ENCODE measurements at regions not wholly inside any gene's neighbourhood (a gene's known extent, or its start where the extent isn't known, plus 50 kb on each side); places are given as distances from the start of the nearest gene placed in this dataset.

DNA sequence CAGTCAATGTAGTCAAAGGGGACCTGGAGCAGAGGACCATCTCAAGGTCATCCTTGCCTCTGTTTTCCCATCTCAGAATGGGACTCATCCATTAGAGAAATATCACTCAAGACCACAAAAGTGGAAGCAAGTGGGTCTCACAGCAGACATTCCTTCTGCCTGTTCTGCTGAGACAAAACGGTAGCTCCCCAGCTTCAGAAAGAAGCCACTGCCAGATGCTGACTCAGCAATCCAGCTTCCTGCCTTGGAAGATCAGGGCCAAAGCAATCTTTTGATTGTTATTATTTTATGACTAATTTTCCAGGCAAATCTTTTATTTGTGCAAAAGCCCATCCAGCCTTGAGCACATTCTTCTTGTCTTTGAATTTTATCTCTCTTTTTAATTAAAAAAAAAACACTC is 86.8 kb downstream of the CCT6B start:
- Histone ChIP-seq H3K4me3 (ENCODE audit: low read length) (no peak overlapping the region), H3K9ac (ENCODE audit: low read length) (no peak overlapping the region), H3K4me1 (ENCODE audit: control insufficient read depth, insufficient read depth, low read length) (no peaks in the 10 kb centered on the region), H3K27me3 (ENCODE audit: control insufficient read depth, insufficient read depth, low read length) (no peaks in the 10 kb centered on the region), H3K36me3 (ENCODE audit: control insufficient read depth, insufficient read depth, low read length) (no peaks in the 10 kb centered on the region), H3K9me3 (ENCODE audit: control insufficient read depth, low read length) (no peaks in the 10 kb centered on the region)

DNA sequence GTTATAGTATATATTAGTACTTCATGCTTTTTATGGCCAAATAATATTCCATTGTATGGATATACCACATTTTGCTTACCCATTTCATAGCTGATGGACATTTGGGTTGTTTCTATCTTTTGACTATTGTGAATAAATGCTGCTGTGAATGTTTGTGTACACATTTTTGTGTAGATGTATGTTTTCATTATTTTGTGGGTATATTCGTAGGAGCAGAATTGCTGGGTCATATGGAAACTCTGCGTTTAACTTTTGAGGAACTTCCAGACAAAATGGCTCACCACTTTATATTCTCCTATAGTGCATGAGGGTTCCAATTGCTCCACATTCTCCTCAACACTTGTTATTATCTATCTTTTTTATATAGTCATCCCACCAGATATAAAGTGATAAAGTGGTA is 88.6 kb downstream of the CCT6B start:
- Histone ChIP-seq H3K27me3 (ENCODE audit: control insufficient read depth, insufficient read depth, low read length) (no peaks in the 10 kb centered on the region), H3K36me3 (ENCODE audit: control insufficient read depth, insufficient read depth, low read length) (no peaks in the 10 kb centered on the region), H3K9me3 (ENCODE audit: control insufficient read depth, low read length) (no peaks in the 10 kb centered on the region), H3K4me3 (ENCODE audit: low read length) (no peak overlapping the region), H3K9ac (ENCODE audit: low read length) (no peak overlapping the region), H3K4me1 (ENCODE audit: control insufficient read depth, insufficient read depth, low read length) (no peaks in the 10 kb centered on the region)

DNA sequence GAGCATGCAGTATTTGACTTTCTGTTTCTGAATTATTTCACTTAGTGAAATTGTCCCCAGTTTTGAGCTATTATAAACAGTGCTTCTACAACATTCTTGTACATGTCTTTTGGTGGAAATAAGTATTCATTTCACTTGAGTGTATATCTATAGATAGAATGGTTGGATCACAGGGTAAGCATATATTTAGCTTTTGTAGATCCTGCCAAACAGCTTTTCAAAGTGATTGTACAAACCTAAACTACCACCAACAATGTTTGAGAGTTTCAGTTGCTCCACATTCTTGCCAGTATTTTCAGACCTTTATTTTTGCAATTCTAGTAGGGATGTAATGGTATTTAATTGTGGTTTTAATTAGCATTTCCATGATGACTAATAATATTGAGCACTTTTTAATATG is 91.6 kb downstream of the CCT6B start:
- H3K9me3 ChIP-seq (ENCODE audit: control insufficient read depth, low read length): no peaks in the 10 kb centered on the region
- H3K9ac ChIP-seq (ENCODE audit: low read length): no peak overlapping the region
- no peaks in the 10 kb centered on the region for H3K4me1 ChIP-seq (ENCODE audit: control insufficient read depth, insufficient read depth, low read length)
- no peaks in the 10 kb centered on the region for H3K27me3 ChIP-seq (ENCODE audit: control insufficient read depth, insufficient read depth, low read length)
- H3K4me3 ChIP-seq (ENCODE audit: low read length): no peak overlapping the region
- no peaks in the 10 kb centered on the region for H3K36me3 ChIP-seq (ENCODE audit: control insufficient read depth, insufficient read depth, low read length)

DNA sequence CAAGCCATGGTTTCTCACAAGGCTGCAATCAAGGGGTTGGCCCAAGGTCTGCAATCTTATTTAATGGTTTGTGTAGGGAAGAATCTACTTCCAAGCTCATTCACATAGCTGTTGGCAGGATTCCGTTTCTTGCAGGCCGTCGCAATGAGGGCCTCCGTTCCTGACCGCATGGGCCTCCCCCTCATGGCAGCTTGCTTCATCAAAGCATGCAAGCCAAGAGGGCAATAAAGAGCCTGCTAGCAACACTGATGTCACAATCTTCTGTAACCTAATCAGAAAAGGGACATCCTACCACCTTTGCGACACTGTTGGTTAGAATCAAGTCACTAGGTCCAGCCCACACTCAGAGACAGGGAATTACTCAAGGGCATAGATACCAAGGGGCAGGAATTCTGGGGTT is 95.5 kb downstream of the CCT6B start:
- no peak overlapping the region for H3K4me3 ChIP-seq (ENCODE audit: low read length)
- H3K4me1 ChIP-seq (ENCODE audit: control insufficient read depth, insufficient read depth, low read length): no peaks in the 10 kb centered on the region
- H3K27me3 ChIP-seq (ENCODE audit: control insufficient read depth, insufficient read depth, low read length): peaks cover 4% of the 10 kb centered on the region
- H3K9ac ChIP-seq (ENCODE audit: low read length): no peak overlapping the region
- no peaks in the 10 kb centered on the region for H3K9me3 ChIP-seq (ENCODE audit: control insufficient read depth, low read length)
- H3K36me3 ChIP-seq (ENCODE audit: control insufficient read depth, insufficient read depth, low read length): no peaks in the 10 kb centered on the region

DNA sequence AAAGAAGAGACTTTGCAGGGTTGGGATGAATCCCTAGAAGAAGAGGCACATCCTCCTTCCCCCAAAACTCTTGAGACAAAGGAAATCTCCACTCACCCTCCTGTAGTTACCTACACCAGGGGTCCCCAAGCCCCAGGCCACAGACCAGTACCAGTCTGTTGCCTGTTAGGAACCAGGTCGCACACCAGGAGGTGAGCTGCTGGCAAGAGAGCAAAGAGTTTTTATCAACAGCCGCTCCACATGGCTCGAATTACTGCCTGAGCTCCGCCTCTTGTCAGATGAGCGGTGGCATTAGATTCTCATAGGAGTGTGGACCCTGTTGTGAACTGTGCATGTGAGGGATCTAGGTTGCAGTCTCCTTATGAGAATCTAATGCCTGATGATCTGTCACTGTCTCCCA is 98.9 kb downstream of the CCT6B start:
- no peaks in the 10 kb centered on the region for H3K4me1 ChIP-seq (ENCODE audit: control insufficient read depth, insufficient read depth, low read length)
- no peak overlapping the region for H3K9ac ChIP-seq (ENCODE audit: low read length)
- no peaks in the 10 kb centered on the region for H3K36me3 ChIP-seq (ENCODE audit: control insufficient read depth, insufficient read depth, low read length)
- no peak overlapping the region for H3K4me3 ChIP-seq (ENCODE audit: low read length)
- no peaks in the 10 kb centered on the region for H3K9me3 ChIP-seq (ENCODE audit: control insufficient read depth, low read length)
- H3K27me3 ChIP-seq (ENCODE audit: control insufficient read depth, insufficient read depth, low read length): peaks cover 4% of the 10 kb centered on the region

DNA sequence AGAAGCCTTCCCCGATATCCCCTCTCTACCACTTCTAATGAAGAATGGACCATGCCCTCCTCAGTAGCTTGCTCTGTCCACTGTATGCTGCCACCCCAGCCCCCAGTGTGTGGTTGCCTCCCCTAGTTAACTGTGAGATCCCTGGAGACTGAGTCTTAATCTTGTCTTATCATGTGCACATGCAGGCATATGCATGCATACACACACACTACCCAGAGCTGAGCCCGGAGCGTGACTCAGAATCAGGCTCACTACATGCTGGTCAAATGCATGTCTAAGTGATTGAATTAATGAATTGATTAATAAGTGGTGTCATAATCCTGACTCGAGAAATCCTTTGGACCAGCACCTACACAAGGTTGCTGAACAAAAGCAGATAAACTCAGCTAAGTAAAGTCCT is 99.4 kb downstream of the CCT6B start:
- Histone ChIP-seq H3K4me1 (ENCODE audit: control insufficient read depth, insufficient read depth, low read length) (no peaks in the 10 kb centered on the region), H3K9me3 (ENCODE audit: control insufficient read depth, low read length) (no peaks in the 10 kb centered on the region), H3K9ac (ENCODE audit: low read length) (no peak overlapping the region), H3K4me3 (ENCODE audit: low read length) (no peak overlapping the region), H3K36me3 (ENCODE audit: control insufficient read depth, insufficient read depth, low read length) (no peaks in the 10 kb centered on the region), H3K27me3 (ENCODE audit: control insufficient read depth, insufficient read depth, low read length) (peaks cover 4% of the 10 kb centered on the region)

DNA sequence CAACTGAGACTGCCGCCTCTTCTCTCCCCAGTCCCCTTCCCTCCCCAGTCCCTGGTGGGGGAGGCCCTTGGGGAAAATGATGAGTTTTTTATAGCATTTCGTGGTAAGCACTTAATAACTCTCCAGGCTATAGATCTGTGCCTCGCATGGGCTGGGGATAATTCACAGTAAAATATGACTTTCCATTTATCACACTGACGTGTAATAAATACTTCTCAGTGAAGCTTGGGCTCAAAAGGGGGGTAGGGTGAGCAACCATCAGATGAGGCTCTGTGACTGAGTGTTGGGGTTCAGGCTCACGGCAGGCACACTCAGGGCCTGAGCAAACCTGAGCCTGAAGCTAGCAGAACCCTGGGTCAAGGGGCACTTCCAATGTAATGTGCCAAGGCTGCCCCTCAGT is 101.6 kb downstream of the CCT6B start:
- Histone ChIP-seq H3K9me3 (ENCODE audit: control insufficient read depth, low read length) (no peaks in the 10 kb centered on the region), H3K9ac (ENCODE audit: low read length) (no peak overlapping the region), H3K4me1 (ENCODE audit: control insufficient read depth, insufficient read depth, low read length) (no peaks in the 10 kb centered on the region), H3K27me3 (ENCODE audit: control insufficient read depth, insufficient read depth, low read length) (peaks cover 4% of the 10 kb centered on the region), H3K36me3 (ENCODE audit: control insufficient read depth, insufficient read depth, low read length) (no peaks in the 10 kb centered on the region), H3K4me3 (ENCODE audit: low read length) (no peak overlapping the region)

DNA sequence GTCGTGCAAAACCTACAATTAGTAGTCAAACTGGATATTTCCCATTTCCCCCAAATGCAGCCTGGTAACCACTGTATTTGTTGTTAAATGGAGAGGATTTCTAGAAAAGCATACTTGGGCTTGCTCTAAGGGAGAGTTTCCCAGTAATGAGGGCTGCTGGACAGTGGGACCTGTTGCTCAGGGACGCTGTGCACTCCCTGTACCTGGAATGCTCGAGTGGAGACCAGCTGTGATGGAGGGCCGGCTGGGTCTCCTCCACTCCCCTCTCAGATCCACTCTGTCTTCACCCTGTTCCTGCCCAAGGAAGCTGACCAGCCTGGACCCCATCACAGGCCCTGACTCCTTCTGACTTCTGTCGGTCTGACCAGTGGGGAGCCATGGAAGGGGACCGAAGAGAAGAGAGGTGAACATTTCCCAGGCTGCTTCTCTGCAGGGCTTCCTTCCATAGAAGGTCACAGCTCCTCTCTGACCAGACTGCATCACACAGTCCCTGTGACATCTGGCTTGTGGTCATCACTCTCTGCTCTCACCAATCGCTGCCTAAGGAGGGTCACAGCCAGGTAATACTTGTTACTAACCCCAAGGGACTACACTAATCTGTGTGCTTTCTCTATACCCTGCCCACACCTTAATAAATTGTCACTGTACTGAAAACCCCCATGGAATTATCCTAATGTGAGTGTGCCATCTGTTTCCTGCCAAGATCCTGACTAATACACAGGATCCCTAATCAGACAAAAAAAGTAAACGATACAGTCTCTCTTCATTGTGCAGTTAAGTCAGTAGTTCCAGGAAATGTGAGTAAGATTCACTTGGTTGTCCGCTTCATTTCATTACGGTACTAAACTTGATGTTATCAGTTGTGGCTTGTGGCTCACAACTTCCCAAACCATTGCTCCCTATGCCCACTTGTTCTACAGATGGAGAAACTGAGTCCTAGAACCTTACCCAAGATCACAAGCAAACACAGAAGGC is 102.4 kb downstream of the CCT6B start:
- Histone ChIP-seq H3K36me3 (ENCODE audit: control insufficient read depth, insufficient read depth, low read length) (no peaks in the 10 kb centered on the region), H3K9ac (ENCODE audit: low read length) (no peak overlapping the region), H3K4me3 (ENCODE audit: low read length) (no peak overlapping the region), H3K9me3 (ENCODE audit: control insufficient read depth, low read length) (no peaks in the 10 kb centered on the region), H3K4me1 (ENCODE audit: control insufficient read depth, insufficient read depth, low read length) (no peaks in the 10 kb centered on the region), H3K27me3 (ENCODE audit: control insufficient read depth, insufficient read depth, low read length) (peaks cover 4% of the 10 kb centered on the region)

DNA sequence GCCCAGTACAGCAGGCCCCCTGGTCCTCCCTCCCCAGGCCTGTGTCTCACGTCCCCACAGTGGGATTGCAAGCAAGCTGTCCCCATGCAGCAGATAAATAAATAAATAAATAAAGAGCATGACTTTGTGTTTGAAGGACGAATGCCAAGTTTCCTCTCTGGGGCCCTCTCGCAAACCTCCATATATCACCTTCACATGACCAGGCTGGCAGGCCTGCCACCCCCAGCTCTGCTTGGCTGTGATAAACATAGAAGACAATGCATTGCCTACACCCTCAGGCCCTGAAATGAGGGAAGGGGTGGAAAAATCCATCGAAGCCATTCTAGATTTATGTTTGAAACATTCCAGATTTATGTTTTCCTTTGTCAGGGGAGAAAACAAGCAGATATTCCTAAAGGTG is 107.3 kb downstream of the CCT6B start:
- Histone ChIP-seq H3K9ac (ENCODE audit: low read length) (no peak overlapping the region), H3K4me3 (ENCODE audit: low read length) (no peak overlapping the region), H3K4me1 (ENCODE audit: control insufficient read depth, insufficient read depth, low read length) (no peaks in the 10 kb centered on the region), H3K27me3 (ENCODE audit: control insufficient read depth, insufficient read depth, low read length) (no peaks in the 10 kb centered on the region), H3K9me3 (ENCODE audit: control insufficient read depth, low read length) (no peaks in the 10 kb centered on the region), H3K36me3 (ENCODE audit: control insufficient read depth, insufficient read depth, low read length) (no peaks in the 10 kb centered on the region)

DNA sequence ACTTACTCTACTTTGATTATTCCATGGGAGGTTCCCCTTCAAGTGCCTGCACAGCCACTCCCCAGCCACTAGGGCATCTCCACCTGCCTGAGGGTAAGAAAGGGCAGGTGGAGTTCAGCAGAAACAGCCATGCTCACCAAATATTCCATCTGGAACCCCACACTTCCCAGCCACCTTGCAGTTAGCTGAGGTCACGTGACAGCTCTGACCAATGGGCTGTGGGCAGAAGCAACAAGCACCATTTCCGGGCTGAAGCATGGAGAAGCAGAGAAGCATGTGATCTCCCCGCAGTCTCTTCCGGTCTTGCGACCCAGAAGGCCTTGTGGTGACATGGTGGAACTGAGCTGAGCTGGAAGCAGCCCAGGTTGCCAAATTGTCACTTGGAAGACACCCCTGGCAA is 108.6 kb downstream of the CCT6B start:
- Histone ChIP-seq H3K36me3 (ENCODE audit: control insufficient read depth, insufficient read depth, low read length) (no peaks in the 10 kb centered on the region), H3K9ac (ENCODE audit: low read length) (no peak overlapping the region), H3K27me3 (ENCODE audit: control insufficient read depth, insufficient read depth, low read length) (no peaks in the 10 kb centered on the region), H3K9me3 (ENCODE audit: control insufficient read depth, low read length) (no peaks in the 10 kb centered on the region), H3K4me1 (ENCODE audit: control insufficient read depth, insufficient read depth, low read length) (no peaks in the 10 kb centered on the region), H3K4me3 (ENCODE audit: low read length) (no peak overlapping the region)

DNA sequence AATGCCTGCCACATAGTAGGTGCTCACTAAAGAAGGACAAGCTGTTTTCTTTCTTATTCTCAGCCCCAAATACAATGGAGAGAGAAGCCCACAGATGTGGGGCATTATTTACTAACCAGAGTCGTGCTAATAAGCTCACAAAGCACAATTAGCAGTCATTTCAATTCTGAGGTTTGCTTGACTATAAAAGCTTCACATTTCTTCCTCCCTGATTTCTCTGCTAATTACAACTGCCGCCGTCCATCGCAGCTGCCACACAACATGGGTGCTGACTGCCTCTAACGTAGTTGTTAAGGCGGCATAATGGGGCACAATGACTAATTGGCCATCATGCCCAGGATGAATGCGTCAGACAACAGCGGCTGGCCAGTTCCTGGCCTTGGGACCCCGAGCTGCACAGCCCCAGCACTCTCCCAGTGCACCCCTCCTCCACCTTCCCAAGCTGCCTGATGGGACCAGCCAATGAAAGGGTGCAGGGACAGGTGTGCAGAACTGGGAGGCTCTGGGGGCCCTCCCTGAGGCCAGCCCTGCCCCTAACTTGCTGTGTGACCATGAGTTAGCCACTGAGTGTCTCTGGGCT is 109.2 kb downstream of the CCT6B start:
- H3K36me3 ChIP-seq (ENCODE audit: control insufficient read depth, insufficient read depth, low read length): no peaks in the 10 kb centered on the region
- no peak overlapping the region for H3K9ac ChIP-seq (ENCODE audit: low read length)
- H3K27me3 ChIP-seq (ENCODE audit: control insufficient read depth, insufficient read depth, low read length): no peaks in the 10 kb centered on the region
- H3K9me3 ChIP-seq (ENCODE audit: control insufficient read depth, low read length): no peaks in the 10 kb centered on the region
- H3K4me3 ChIP-seq (ENCODE audit: low read length): no peak overlapping the region
- no peaks in the 10 kb centered on the region for H3K4me1 ChIP-seq (ENCODE audit: control insufficient read depth, insufficient read depth, low read length)

DNA sequence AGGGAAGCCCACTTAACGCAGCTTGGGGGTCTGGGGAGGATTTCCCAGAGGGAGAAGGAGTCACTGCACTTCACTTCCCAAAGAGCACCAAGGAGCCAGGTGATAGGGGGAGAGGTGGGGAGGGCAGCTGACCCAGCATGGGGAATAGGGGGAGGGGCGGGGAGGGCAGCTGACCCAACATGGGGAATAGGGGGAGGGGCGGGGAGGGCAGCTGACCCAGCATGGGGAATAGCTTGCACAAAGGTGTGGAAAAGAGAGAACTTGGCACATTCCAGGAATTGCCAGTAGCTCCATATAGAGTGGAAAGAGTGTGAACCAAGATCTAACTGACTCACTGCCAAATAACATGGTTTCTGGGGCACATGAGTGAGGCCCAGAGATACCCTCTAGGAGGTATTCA is 110.3 kb downstream of the CCT6B start:
- Histone ChIP-seq H3K9ac (ENCODE audit: low read length) (no peak overlapping the region), H3K27me3 (ENCODE audit: control insufficient read depth, insufficient read depth, low read length) (no peaks in the 10 kb centered on the region), H3K4me1 (ENCODE audit: control insufficient read depth, insufficient read depth, low read length) (no peaks in the 10 kb centered on the region), H3K4me3 (ENCODE audit: low read length) (no peak overlapping the region), H3K36me3 (ENCODE audit: control insufficient read depth, insufficient read depth, low read length) (no peaks in the 10 kb centered on the region), H3K9me3 (ENCODE audit: control insufficient read depth, low read length) (no peaks in the 10 kb centered on the region)

Measured in mucosa of stomach (tissue), 1 donor.